ENCODE measurements at regions not wholly inside any gene's neighbourhood (a gene's known extent, or its start where the extent isn't known, plus 50 kb on each side); places are given as distances from the start of the nearest gene placed in this dataset.

DNA sequence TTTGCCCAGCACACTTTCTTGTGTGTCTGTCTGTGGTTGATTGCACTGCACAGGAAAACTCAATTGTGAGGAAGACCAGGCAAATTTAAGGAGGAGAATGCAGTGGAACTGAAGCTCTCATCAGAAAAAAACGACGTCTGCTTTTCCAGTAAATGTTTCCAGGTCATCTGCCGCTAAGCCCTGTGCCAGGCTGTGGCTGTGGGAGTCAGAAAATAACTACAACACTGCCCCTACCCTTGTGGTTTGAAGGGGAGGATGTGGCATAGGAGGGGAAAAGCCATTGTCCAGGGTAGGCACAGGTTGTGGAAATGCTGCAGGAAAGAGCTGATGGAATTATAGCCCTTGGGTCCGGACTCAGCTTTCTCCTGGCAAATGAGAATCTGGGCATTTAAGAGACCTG lies 259.7 kb upstream of the TMEM132C start:
- Histone ChIP-seq H3K9me3 (ENCODE audit: low read length) (no peaks in the 10 kb centered on the region), H3K27ac (ENCODE audit: low read depth, low read length, poor library complexity, severe bottlenecking) (no peak overlapping the region), H3K36me3 (ENCODE audit: insufficient read depth, low read length) (no peaks in the 10 kb centered on the region), H3K9ac (ENCODE audit: low read length) (no peak overlapping the region), H3K27me3 (ENCODE audit: insufficient read depth, low read length) (no peaks in the 10 kb centered on the region), H3K9me2 (ENCODE audit: low read depth, low read length) (no peaks in the 10 kb centered on the region), H3K79me2 (ENCODE audit: insufficient read depth, low read length) (no peaks in the 10 kb centered on the region), H2AFZ (ENCODE audit: low read length) (no peak overlapping the region), H3K4me2 (ENCODE audit: low read length) (no peak overlapping the region), H3K4me3 (ENCODE audit: low read depth, low read length, poor library complexity, severe bottlenecking) (no peak overlapping the region), H3F3A (ENCODE audit: insufficient read depth, low read length) (no peaks in the 10 kb centered on the region), H4K20me1 (ENCODE audit: insufficient read depth, low read length) (no peaks in the 10 kb centered on the region), H3K4me1 (ENCODE audit: insufficient read depth, low read length, severe bottlenecking) (no peaks in the 10 kb centered on the region)
- TF ChIP-seq, protein P1, sequence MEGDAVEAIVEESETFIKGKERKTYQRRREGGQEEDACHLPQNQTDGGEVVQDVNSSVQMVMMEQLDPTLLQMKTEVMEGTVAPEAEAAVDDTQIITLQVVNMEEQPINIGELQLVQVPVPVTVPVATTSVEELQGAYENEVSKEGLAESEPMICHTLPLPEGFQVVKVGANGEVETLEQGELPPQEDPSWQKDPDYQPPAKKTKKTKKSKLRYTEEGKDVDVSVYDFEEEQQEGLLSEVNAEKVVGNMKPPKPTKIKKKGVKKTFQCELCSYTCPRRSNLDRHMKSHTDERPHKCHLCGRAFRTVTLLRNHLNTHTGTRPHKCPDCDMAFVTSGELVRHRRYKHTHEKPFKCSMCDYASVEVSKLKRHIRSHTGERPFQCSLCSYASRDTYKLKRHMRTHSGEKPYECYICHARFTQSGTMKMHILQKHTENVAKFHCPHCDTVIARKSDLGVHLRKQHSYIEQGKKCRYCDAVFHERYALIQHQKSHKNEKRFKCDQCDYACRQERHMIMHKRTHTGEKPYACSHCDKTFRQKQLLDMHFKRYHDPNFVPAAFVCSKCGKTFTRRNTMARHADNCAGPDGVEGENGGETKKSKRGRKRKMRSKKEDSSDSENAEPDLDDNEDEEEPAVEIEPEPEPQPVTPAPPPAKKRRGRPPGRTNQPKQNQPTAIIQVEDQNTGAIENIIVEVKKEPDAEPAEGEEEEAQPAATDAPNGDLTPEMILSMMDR (IDR thresholded peaks at IDR 0.05; ENCODE audit: low read length): no peak
- no peak for TF ChIP-seq EZH2 (IDR thresholded peaks at IDR 0.05; ENCODE audit: borderline replicate concordance, low read length)

DNA sequence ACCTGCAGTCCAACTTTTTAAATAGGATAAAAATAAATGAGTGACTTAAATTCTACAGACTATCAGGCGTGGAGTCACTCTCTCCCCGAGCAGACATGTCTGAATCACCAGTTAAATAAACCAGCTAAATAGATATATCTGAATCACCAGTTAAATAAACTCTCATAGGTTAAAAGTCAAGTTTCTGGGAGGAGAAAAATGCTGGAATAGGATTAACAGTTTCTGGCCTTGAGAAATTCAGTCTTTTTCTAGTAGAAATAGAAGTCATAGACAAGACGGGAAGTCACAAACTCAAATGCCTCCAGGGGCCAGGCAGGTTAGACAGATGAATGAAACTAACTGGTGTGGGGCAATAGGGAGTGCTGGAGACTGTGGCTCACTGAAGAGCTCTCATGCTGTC lies 258.6 kb upstream of the TMEM132C start:
- Histone ChIP-seq H3K4me3 (ENCODE audit: low read depth, low read length, poor library complexity, severe bottlenecking) (no peak overlapping the region), H3K79me2 (ENCODE audit: insufficient read depth, low read length) (no peaks in the 10 kb centered on the region), H3F3A (ENCODE audit: insufficient read depth, low read length) (no peaks in the 10 kb centered on the region), H4K20me1 (ENCODE audit: insufficient read depth, low read length) (no peaks in the 10 kb centered on the region), H2AFZ (ENCODE audit: low read length) (no peak overlapping the region), H3K9me2 (ENCODE audit: low read depth, low read length) (no peaks in the 10 kb centered on the region), H3K4me1 (ENCODE audit: insufficient read depth, low read length, severe bottlenecking) (no peaks in the 10 kb centered on the region), H3K9me3 (ENCODE audit: low read length) (no peaks in the 10 kb centered on the region), H3K4me2 (ENCODE audit: low read length) (no peak overlapping the region), H3K36me3 (ENCODE audit: insufficient read depth, low read length) (no peaks in the 10 kb centered on the region), H3K27me3 (ENCODE audit: insufficient read depth, low read length) (no peaks in the 10 kb centered on the region), H3K9ac (ENCODE audit: low read length) (no peak overlapping the region), H3K27ac (ENCODE audit: low read depth, low read length, poor library complexity, severe bottlenecking) (no peak overlapping the region)
- TF ChIP-seq, protein P1 (IDR thresholded peaks at IDR 0.05; ENCODE audit: low read length): no peak
- TF ChIP-seq EZH2 (IDR thresholded peaks at IDR 0.05; ENCODE audit: borderline replicate concordance, low read length): no peak

DNA sequence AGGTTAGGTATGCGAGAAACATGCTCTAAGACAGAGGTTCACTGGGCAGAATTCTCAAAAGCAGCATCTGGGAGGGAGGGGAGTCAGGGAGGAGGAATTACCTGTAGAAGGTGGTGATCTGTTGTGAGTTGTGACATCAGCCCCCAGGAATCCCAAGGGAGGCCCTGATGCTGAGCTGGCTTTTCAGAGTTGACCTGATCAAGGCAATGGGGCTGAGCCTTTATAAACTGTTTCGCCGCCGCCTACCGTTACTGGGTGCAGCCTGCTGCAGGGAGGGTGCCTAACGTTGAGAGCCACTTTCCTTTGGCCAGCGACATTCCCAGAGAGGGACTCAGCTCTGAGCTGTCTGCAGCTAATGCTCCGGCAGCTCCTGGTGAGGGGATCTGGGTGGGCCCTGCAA lies 257.9 kb upstream of the TMEM132C start:
- Histone ChIP-seq H3K27me3 (ENCODE audit: insufficient read depth, low read length) (no peaks in the 10 kb centered on the region), H3K9me2 (ENCODE audit: low read depth, low read length) (no peaks in the 10 kb centered on the region), H3K27ac (ENCODE audit: low read depth, low read length, poor library complexity, severe bottlenecking) (no peak overlapping the region), H2AFZ (ENCODE audit: low read length) (no peak overlapping the region), H3K9ac (ENCODE audit: low read length) (no peak overlapping the region), H3K4me2 (ENCODE audit: low read length) (no peak overlapping the region), H3K79me2 (ENCODE audit: insufficient read depth, low read length) (no peaks in the 10 kb centered on the region), H3K36me3 (ENCODE audit: insufficient read depth, low read length) (no peaks in the 10 kb centered on the region), H3K4me3 (ENCODE audit: low read depth, low read length, poor library complexity, severe bottlenecking) (no peak overlapping the region), H4K20me1 (ENCODE audit: insufficient read depth, low read length) (no peaks in the 10 kb centered on the region), H3K9me3 (ENCODE audit: low read length) (no peaks in the 10 kb centered on the region), H3F3A (ENCODE audit: insufficient read depth, low read length) (no peaks in the 10 kb centered on the region), H3K4me1 (ENCODE audit: insufficient read depth, low read length, severe bottlenecking) (no peaks in the 10 kb centered on the region)
- TF ChIP-seq EZH2 (IDR thresholded peaks at IDR 0.05; ENCODE audit: borderline replicate concordance, low read length): no peak
- TF ChIP-seq, protein P1 (IDR thresholded peaks at IDR 0.05; ENCODE audit: low read length): no peak
